H9 (cell line): ENCODE measurements at regions not wholly inside any gene's neighbourhood (a gene's known extent, or its start where the extent isn't known, plus 50 kb on each side); places are given as distances from the start of the nearest gene placed in this dataset.

ENCODE experiments used
- DNase-seq: peaks from one replicate; pipeline ENCODE4 v3.0.0-alpha.2; 2017
- H2AFZ ChIP-seq: one replicate; pipeline ENCODE4 v1.6.1; 2013; ENCODE audit warnings: mild to moderate bottlenecking, low read length, control low read depth, moderate library complexity
- H2AK5ac ChIP-seq: 2 replicates; pipeline ENCODE4 v1.6.1; 2013; ENCODE audit warnings: low read length, control low read depth, mixed read lengths; ENCODE audit not compliant: insufficient read length
- H2BK120ac ChIP-seq: one replicate; pipeline ENCODE4 v1.6.1; 2013; ENCODE audit warnings: low read depth, mild to moderate bottlenecking, low read length, control low read depth, inconsistent platforms; ENCODE audit not compliant: poor library complexity, severe bottlenecking
- H2BK12ac ChIP-seq: 2 replicates; pipeline ENCODE4 v1.6.1; 2013; ENCODE audit warnings: low read length, control low read depth, mixed read lengths, low read depth; ENCODE audit not compliant: insufficient read length
- H2BK15ac ChIP-seq: 2 replicates; pipeline ENCODE4 v1.6.1; 2013; ENCODE audit warnings: low read depth, low read length, control low read depth
- H2BK20ac ChIP-seq: one replicate; pipeline ENCODE4 v1.6.1; 2013; ENCODE audit warnings: low read depth, mild to moderate bottlenecking, low read length, control low read depth, inconsistent platforms; ENCODE audit not compliant: poor library complexity, severe bottlenecking
- H2BK5ac ChIP-seq: 2 replicates; pipeline ENCODE4 v1.6.1; 2013; ENCODE audit warnings: low read length, control low read depth, mixed read lengths; ENCODE audit not compliant: insufficient read length
- H3K14ac ChIP-seq: 2 replicates; pipeline ENCODE4 v1.6.1; 2013; ENCODE audit warnings: low read length, control low read depth; ENCODE audit not compliant: insufficient read depth
- H3K18ac ChIP-seq: 2 replicates; pipeline ENCODE4 v1.6.1; 2013; ENCODE audit warnings: low read depth, mild to moderate bottlenecking, mixed read lengths, low read length, control low read depth; ENCODE audit not compliant: insufficient read length
- H3K23ac ChIP-seq: 2 replicates; pipeline ENCODE4 v1.6.1; 2013; ENCODE audit warnings: low read length, control low read depth, mixed read lengths, low read depth; ENCODE audit not compliant: insufficient read length
- H3K23me2 ChIP-seq: 2 replicates; pipeline ENCODE4 v1.6.1; 2013; ENCODE audit warnings: low read depth, mild to moderate bottlenecking, mixed read lengths, low read length, control low read depth; ENCODE audit not compliant: insufficient read length, poor library complexity, severe bottlenecking
- H3K27ac ChIP-seq: 2 replicates; pipeline ENCODE4 v1.5.1; 2013; ENCODE audit warnings: low read length, control low read depth, mixed read lengths, low read depth; ENCODE audit not compliant: insufficient read length
- H3K27me3 ChIP-seq: 2 replicates; pipeline ENCODE4 v1.6.1; 2013; ENCODE audit warnings: low read length, control low read depth, inconsistent platforms; ENCODE audit not compliant: insufficient read depth
- H3K4ac ChIP-seq: 2 replicates; pipeline ENCODE4 v1.6.1; 2013; ENCODE audit warnings: low read depth, mild to moderate bottlenecking, control low read depth, inconsistent platforms, low read length, moderate library complexity
- H3K4me1 ChIP-seq: 2 replicates; pipeline ENCODE4 v1.6.1; 2013; ENCODE audit warnings: low read length, control low read depth, inconsistent platforms; ENCODE audit not compliant: insufficient read depth
- H3K4me2 ChIP-seq: 2 replicates; pipeline ENCODE4 v1.6.1; 2013; ENCODE audit warnings: low read length, control low read depth, mixed read lengths; ENCODE audit not compliant: insufficient read length, insufficient read depth
- H3K56ac ChIP-seq: 2 replicates; pipeline ENCODE4 v1.6.1; 2013; ENCODE audit warnings: low read depth, mild to moderate bottlenecking, mixed read lengths, low read length, control low read depth; ENCODE audit not compliant: insufficient read length
- H3K79me1 ChIP-seq: 2 replicates; pipeline ENCODE4 v1.6.1; 2013; ENCODE audit warnings: low read depth, mild to moderate bottlenecking, moderate library complexity, low read length, control low read depth, inconsistent platforms; ENCODE audit not compliant: insufficient read depth, poor library complexity, severe bottlenecking
- H3K79me2 ChIP-seq: 2 replicates; pipeline ENCODE4 v1.6.1; 2013; ENCODE audit warnings: low read length, control low read depth, inconsistent platforms; ENCODE audit not compliant: insufficient read depth
- H3K9ac ChIP-seq: 2 replicates; pipeline ENCODE4 v1.6.1; 2013; ENCODE audit warnings: low read length, control low read depth, mixed read lengths; ENCODE audit not compliant: insufficient read length; ENCODE audit errors: extremely low read depth
- H3K9me3 ChIP-seq: one replicate; pipeline ENCODE4 v1.6.1; 2013; ENCODE audit warnings: low read depth, low read length, inconsistent platforms; ENCODE audit not compliant: control insufficient read depth
- H3T11ph ChIP-seq: one replicate; pipeline ENCODE4 v1.6.1; 2013; ENCODE audit warnings: mild to moderate bottlenecking, low read length, control low read depth, inconsistent platforms
- H4K20me1 ChIP-seq: one replicate; pipeline ENCODE4 v1.6.1; 2013; ENCODE audit not compliant: control insufficient read depth, insufficient read length, insufficient read depth
- H4K5ac ChIP-seq: 2 replicates; pipeline ENCODE4 v1.6.1; 2013; ENCODE audit warnings: low read depth, mild to moderate bottlenecking, mixed read lengths, low read length, control low read depth; ENCODE audit not compliant: insufficient read length
- H4K8ac ChIP-seq: replicated peaks from 2 replicates; pipeline ENCODE4 v1.6.1; 2013; ENCODE audit warnings: low read length, control low read depth, mixed read lengths, low read depth; ENCODE audit not compliant: insufficient read length
- H4K91ac ChIP-seq: 2 replicates; pipeline ENCODE4 v1.6.1; 2013; ENCODE audit warnings: low read depth, mild to moderate bottlenecking, moderate library complexity, mixed read lengths, low read length, control low read depth; ENCODE audit not compliant: insufficient read length
- H3K27ac Mint-ChIP-seq, 3 experiments: 2 replicates in 2 of 3; 3 replicates in 1 of 3; pipeline ENCODE4 v1.8.0; 2020 to 2021; ENCODE audit warnings: mixed read lengths in 3 of 3, mild to moderate bottlenecking in 1 of 3, moderate library complexity in 1 of 3
- H3K27me3 Mint-ChIP-seq: 2 replicates; pipeline ENCODE4 v1.8.0; 2021; ENCODE audit warnings: low read depth, mild to moderate bottlenecking, moderate library complexity, mixed read lengths
- H3K36me3 Mint-ChIP-seq, 3 experiments: 2 replicates in 2 of 3; 3 replicates in 1 of 3; pipeline ENCODE4 v1.8.0; 2020 to 2021; ENCODE audit warnings: low read depth in 3 of 3, mixed read lengths in 3 of 3; ENCODE audit not compliant: insufficient read depth in 1 of 3
- H3K4me1 Mint-ChIP-seq, 2 experiments: 2 replicates each; pipeline ENCODE4 v1.8.0; 2020; ENCODE audit warnings: mixed read lengths in 2 of 2
- H3K4me3 Mint-ChIP-seq, 2 experiments: 2 replicates in 1 of 2; 3 replicates in 1 of 2; pipeline ENCODE4 v1.8.0; 2020 to 2021; ENCODE audit warnings: mild to moderate bottlenecking in 2 of 2, mixed read lengths in 2 of 2, moderate library complexity in 1 of 2
- H3K9me3 Mint-ChIP-seq, 2 experiments: 2 replicates in 1 of 2; 3 replicates in 1 of 2; pipeline ENCODE4 v1.8.0; 2020; ENCODE audit warnings: mild to moderate bottlenecking in 2 of 2, mixed read lengths in 2 of 2, moderate library complexity in 1 of 2
- CTCF ChIP-seq: fragments of 200-600 bp; sonication (generic); conservative IDR thresholded peaks from 3 replicates; pipeline ENCODE4 v1.8.0; 2021; ENCODE audit warnings: antibody characterized with exemption, mild to moderate bottlenecking
- WGBS: extraction: QIAGEN DNeasy Blood & Tissue Kit; methylation state at CpG from one replicate; pipeline ENCODE4 v1.1.7; 2013; ENCODE audit warnings: missing lambda C conversion rate, low lambda C conversion rate, mixed read lengths; ENCODE audit not compliant: insufficient read length; ENCODE audit errors: extremely low coverage; 5-methylcytosine and 5-hydroxymethylcytosine counted together

- no peaks in the 10 kb centered on the region for H3K79me1 ChIP-seq
- no peak overlapping the region for H4K5ac ChIP-seq
- no peak for TF ChIP-seq CTCF
- Mint-ChIP-seq H3K4me1 (peaks cover 9 to 14% of the 10 kb centered on the region in 2 experiments), H3K4me3 (no peak overlapping the region), H3K27ac (no peak overlapping the region), H3K27me3 (no peaks in the 10 kb centered on the region), H3K36me3 (no peaks in the 10 kb centered on the region), H3K9me3 (no peaks in the 10 kb centered on the region)
- no peak overlapping the region for H3K4me2 ChIP-seq
- H3K14ac ChIP-seq, result no peak overlapping the region
- H3T11ph ChIP-seq, result no peak overlapping the region
- no peak overlapping the region for H2BK5ac ChIP-seq
- H4K8ac ChIP-seq, result no peak overlapping the region
- peaks cover 3% of the 10 kb centered on the region; the same call in 1 of the 2 replicates for H3K4me1 ChIP-seq
- H2AK5ac ChIP-seq, result no peak overlapping the region
- H2AFZ ChIP-seq, result no peak overlapping the region
- H3K4ac ChIP-seq, result no peak overlapping the region
- H2BK12ac ChIP-seq, result no peak overlapping the region
- H3K56ac ChIP-seq, result no peak overlapping the region
- no peak overlapping the region for H2BK20ac ChIP-seq
- H2BK15ac ChIP-seq, result no peak overlapping the region
- H3K23ac ChIP-seq, result no peak overlapping the region
- H3K79me2 ChIP-seq, result no peaks in the 10 kb centered on the region
- H2BK120ac ChIP-seq, result no peak overlapping the region
- H4K91ac ChIP-seq, result no peak overlapping the region
- no peak overlapping the region for H3K27ac ChIP-seq
- no peaks in the 10 kb centered on the region for H4K20me1 ChIP-seq
- no peak overlapping the region for H3K18ac ChIP-seq
- DNase-seq, result no peak
- no peaks in the 10 kb centered on the region for H3K9me3 ChIP-seq
- no CpG with 5 or more reads among the region's 3 CpGs for WGBS
- no peaks in the 10 kb centered on the region for H3K27me3 ChIP-seq
- no peaks in the 10 kb centered on the region for H3K23me2 ChIP-seq
- no peak overlapping the region for H3K9ac ChIP-seq
Measured at GRCh38 chr5:88979244-88979643, 96.3 kb upstream of the MEF2C start.
